Adipocyte (in vitro differentiated cells): ENCODE measurements at regions not wholly inside any gene's neighbourhood (a gene's known extent, or its start where the extent isn't known, plus 50 kb on each side); places are given as distances from the start of the nearest gene placed in this dataset.
"Not testable (repeated sequence)": the region's sequence is repeated elsewhere in the genome, so short reads cannot be mapped to it uniquely, and the experiment has no call there.

ENCODE experiments used
- DNase-seq: peaks from one replicate; pipeline ENCODE4 v3.0.0-alpha.2; 2015; ENCODE audit warnings: low read depth
- H3K27me3 ChIP-seq: replicated peaks from 2 replicates; pipeline ENCODE4 v1.7.0; 2013; ENCODE audit warnings: mild to moderate bottlenecking, low read length, moderate library complexity; ENCODE audit not compliant: control insufficient read depth, insufficient read depth
- H3K36me3 ChIP-seq: 2 replicates; pipeline ENCODE4 v1.7.0; 2013; ENCODE audit warnings: low read length, mild to moderate bottlenecking, moderate library complexity; ENCODE audit not compliant: control insufficient read depth, insufficient read depth, severe bottlenecking
- H3K4me1 ChIP-seq: 2 replicates; pipeline ENCODE4 v1.7.0; 2013; ENCODE audit warnings: mild to moderate bottlenecking, low read length, moderate library complexity; ENCODE audit not compliant: control insufficient read depth, insufficient read depth
- H3K4me3 ChIP-seq: 2 replicates; pipeline ENCODE4 v1.7.0; 2013; ENCODE audit warnings: mild to moderate bottlenecking, low read length, moderate library complexity
- H3K9ac ChIP-seq: 2 replicates; pipeline ENCODE4 v1.7.0; 2013; ENCODE audit warnings: mild to moderate bottlenecking, low read length, moderate library complexity
- H3K9me3 ChIP-seq: 2 replicates; pipeline ENCODE4 v1.7.0; 2013; ENCODE audit warnings: mild to moderate bottlenecking, low read length, moderate library complexity; ENCODE audit not compliant: control insufficient read depth

DNA sequence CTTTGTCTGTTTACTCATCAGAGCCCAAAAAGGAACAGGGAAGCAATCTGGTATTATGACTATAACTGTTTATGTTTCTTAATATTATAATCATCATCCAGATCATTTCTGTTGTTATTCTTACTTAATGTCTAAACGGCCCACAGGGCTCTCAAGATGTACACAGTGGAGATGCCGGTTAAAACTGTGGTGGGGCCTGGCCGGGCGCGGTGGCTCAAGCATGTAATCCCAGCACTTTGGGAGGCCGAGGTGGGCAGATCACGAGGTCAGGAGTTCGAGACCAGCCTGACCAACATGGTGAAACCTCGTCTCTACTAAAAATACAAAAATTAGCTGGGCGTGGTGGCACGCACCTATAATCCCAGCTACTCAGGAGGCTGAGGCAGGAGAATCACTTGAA lies 381.2 kb upstream of the CAMK1G start:
- H3K9ac ChIP-seq, H3K4me1 ChIP-seq, H3K9me3 ChIP-seq, H3K36me3 ChIP-seq, H3K4me3 ChIP-seq, DNase-seq: not testable (repeated sequence)
- peaks cover 17% of the 10 kb centered on the region for H3K27me3 ChIP-seq

DNA sequence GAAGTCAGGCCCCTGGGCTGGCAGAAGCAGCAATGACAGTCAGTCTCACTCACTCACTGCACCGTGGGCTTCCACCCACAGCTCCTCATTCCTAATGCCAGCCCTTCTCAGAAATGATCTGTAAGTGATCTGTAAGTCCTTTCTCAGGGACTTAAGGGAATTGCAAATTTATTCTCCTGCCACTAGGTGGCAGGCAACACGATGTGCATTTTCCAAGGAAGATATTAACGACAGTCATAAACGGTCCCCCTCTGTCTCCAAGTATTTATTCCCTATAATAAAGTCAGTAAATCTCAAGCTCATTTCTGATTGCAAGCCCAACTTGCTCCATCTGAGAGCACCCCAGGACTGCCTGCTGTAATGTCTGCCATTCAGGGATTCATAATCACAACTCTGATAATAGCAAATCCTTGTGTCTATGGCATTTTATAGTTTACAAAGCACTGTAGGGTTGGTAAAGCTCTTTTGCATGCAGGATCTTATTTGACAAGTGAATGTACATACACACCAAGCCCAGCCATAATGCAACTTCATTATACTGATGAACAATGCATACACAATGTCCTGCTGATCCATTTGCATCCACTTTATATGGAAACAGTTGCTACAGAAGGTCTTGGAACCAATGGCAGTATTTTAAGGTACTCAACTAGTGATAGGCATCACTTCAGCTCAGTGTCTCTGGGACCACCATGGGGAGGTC lies 380.5 kb upstream of the CAMK1G start:
- Histone ChIP-seq H3K36me3 (no peaks in the 10 kb centered on the region), H3K4me3 (no peak overlapping the region), H3K9ac (no peak overlapping the region), H3K9me3 (peaks cover 2% of the 10 kb centered on the region), H3K27me3 (peaks cover 19% of the 10 kb centered on the region), H3K4me1 (peaks cover 7% of the 10 kb centered on the region)
- peak; percentile 78 for DNase-seq

DNA sequence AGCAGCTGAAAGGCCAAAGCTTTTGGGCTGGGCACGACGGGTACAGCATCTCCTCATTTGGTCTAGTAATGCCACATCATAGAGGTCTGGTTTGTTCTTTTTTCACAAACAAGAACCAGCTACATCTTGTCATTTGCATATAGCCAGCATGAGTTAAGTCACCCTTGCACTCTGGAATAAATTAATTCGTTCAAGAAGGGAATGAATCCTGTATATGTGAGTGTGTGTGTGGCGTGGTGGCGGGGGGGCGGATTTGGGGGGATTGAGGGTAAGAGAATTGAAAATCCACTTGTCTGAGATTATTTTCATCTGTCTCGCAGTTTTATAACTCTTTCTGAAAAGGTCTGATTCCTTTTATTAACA lies 380.0 kb upstream of the CAMK1G start:
- H3K4me1 ChIP-seq, result peaks cover 10% of the 10 kb centered on the region

DNA sequence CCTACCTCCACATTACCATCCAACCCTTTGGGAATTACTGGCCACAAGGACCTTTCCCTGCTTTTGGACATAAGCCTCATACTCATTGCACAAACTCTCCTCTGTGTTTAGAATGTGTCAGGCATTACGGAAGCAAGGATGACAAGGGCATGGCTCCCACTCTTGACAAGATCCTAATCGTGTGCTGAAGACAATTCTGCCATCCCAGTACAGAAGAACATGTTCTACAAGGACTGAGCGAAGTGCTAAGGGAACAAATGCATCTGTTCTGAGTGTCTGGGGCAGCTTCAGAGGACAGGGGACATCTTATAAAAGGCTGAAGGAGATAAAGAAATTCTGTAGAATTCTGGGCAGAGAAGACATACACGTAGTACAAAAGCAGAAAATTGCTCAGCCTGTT lies 378.5 kb upstream of the CAMK1G start:
- peaks cover 10% of the 10 kb centered on the region for H3K4me1 ChIP-seq

More for the DNA sequence above, 380.0 kb upstream of the CAMK1G start:
- Histone ChIP-seq H3K36me3 (no peaks in the 10 kb centered on the region), H3K4me3 (no peak overlapping the region), H3K9me3 (no peaks in the 10 kb centered on the region), H3K9ac (no peak overlapping the region), H3K27me3 (peaks cover 23% of the 10 kb centered on the region)
- DNase-seq, result no peak

DNA sequence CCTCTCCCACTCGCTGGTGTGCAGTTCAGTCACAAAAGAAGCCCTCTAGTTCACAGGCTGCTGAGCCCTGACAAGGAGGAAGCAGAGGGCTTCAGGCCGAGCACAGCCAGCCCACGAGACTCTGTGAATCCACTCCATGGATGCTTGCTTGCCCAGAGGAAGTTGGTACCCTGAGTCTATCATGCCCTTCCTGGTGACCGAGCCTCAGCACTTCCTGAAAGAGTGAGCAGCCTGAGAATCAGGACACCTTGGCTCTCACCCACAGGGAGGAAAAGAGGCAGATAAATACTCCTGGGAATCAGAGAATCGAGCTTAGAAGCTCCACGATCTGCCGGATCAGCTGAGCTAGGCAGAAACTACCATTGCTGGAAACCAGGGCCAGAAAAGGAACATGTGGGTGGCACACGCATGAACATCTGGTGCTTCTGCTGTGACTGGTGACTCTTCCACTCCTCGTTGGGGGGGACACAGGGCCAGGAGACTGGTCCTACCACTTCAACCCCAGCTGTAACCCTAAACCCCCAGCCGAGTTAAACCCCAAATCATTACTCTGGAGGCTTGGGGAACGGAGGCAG lies 376.3 kb upstream of the CAMK1G start:
- peak overlapping the region; percentile 73 for H3K4me3 ChIP-seq
- no peak for DNase-seq
- H3K9me3 ChIP-seq, result no peaks in the 10 kb centered on the region
- peaks cover 10% of the 10 kb centered on the region for H3K4me1 ChIP-seq
- peaks cover 38% of the 10 kb centered on the region for H3K27me3 ChIP-seq
- H3K9ac ChIP-seq, result peak overlapping the region; percentile 33
- no peaks in the 10 kb centered on the region for H3K36me3 ChIP-seq

More for the DNA sequence above, 378.5 kb upstream of the CAMK1G start:
- no peaks in the 10 kb centered on the region for H3K9me3 ChIP-seq
- no peak for DNase-seq
- H3K36me3 ChIP-seq, result no peaks in the 10 kb centered on the region
- H3K9ac ChIP-seq, result no peak overlapping the region
- peaks cover 28% of the 10 kb centered on the region for H3K27me3 ChIP-seq
- H3K4me3 ChIP-seq, result no peak overlapping the region

DNA sequence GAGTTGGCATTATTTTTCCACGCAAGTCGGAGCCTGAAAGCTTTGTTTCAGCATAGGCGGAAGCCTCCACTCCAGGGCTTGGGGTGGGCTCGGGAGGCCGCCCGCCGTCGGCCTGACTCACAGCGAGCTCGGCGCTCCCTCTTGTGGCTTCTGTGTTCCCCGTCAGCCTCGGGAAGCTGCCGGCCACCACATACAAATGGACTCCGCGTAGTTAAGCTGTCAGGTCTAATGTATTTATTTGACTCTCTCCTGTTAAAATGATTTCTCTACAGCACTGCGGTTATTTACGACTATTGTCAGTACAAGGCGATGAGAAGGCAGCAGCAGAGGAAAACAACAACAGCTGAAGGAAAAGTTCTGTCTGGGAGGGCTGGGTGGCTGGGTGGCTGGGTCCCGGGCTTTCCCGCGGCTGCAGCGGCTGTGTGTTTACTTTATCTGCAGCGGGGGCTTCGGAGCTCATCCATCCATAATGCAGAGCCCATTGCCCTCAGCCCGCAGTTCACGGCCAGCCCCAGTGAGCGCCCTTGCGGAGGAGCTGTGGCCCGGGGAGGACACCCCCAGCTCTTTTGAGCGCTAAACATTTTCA lies 375.7 kb upstream of the CAMK1G start:
- Histone ChIP-seq H3K9me3 (no peaks in the 10 kb centered on the region), H3K27me3 (peaks cover 41% of the 10 kb centered on the region), H3K4me3 (peak overlapping the region; percentile 73), H3K9ac (peak overlapping the region; percentile 33), H3K4me1 (peaks cover 10% of the 10 kb centered on the region), H3K36me3 (no peaks in the 10 kb centered on the region)
- peak; percentile 89 for DNase-seq

DNA sequence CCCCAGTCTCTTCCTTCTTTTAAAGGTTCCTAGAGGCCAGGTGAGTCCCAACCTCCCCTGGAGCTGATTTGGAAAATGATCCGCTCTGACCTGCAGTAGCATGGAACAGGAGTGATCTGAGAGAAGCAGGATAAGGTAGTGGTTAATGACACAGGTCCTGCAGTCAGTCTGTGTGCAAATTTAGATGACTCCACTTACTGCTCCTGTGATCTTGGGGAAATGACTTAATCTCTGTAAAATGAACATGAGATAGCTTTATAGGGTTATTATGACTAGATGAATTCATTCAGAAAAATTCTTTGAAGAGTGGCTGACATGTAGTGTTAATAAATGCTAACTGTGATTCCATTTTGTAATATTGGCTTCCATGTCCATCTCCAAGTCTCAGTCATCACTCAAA lies 374.9 kb upstream of the CAMK1G start:
- Histone ChIP-seq H3K9me3 (no peaks in the 10 kb centered on the region), H3K36me3 (no peaks in the 10 kb centered on the region), H3K4me3 (no peak overlapping the region), H3K27me3 (peaks cover 43% of the 10 kb centered on the region), H3K4me1 (peaks cover 10% of the 10 kb centered on the region), H3K9ac (no peak overlapping the region)
- DNase-seq, result no peak

DNA sequence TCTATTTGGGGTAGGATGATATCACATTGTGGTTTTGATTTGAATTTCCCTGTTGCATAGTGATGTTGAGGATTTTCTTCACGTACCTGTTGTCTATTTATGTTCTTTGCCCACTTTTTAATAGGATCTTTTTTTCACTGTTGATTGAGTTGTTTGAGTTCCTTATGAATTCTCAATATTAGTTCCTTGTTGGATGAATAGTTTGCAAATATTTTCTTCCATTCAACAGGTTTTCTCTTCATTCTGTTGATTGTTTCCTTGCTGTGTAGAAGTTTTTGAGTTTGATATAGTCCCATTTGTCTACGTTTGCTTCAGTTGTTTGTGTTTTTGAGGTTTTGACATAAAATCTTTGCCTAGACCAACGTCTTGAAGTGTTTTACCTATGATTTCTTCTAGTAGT lies 369.5 kb upstream of the CAMK1G start:
- no peak for DNase-seq
- no peak overlapping the region for H3K9ac ChIP-seq
- no peaks in the 10 kb centered on the region for H3K9me3 ChIP-seq
- peaks cover 23% of the 10 kb centered on the region for H3K27me3 ChIP-seq
- no peak overlapping the region for H3K4me3 ChIP-seq
- H3K4me1 ChIP-seq, result no peaks in the 10 kb centered on the region
- H3K36me3 ChIP-seq, result no peaks in the 10 kb centered on the region

DNA sequence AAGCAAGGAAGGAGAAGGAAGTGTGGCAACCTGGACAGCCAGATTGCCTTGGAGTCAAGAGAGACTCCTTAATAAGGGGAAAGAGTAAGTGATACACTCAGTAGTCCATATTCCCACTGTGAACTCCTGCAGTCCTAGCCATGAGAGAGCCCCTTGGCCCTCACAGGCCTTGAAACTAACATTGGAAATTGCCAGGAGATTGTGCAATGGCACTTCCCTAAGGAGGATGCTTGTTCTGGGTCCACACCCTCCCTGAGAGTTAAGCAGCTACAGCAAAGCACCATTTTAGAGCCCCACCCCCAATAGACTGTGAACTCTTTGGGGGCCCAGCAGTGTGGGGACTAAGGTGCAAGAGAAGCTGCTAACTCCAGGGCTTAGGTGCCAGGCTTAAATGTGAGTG lies 367.7 kb upstream of the CAMK1G start:
- H3K4me1 ChIP-seq, result no peaks in the 10 kb centered on the region
- H3K9me3 ChIP-seq, result no peaks in the 10 kb centered on the region
- no peak overlapping the region for H3K4me3 ChIP-seq
- DNase-seq, result no peak
- no peaks in the 10 kb centered on the region for H3K36me3 ChIP-seq
- no peak overlapping the region for H3K9ac ChIP-seq
- H3K27me3 ChIP-seq, result peaks cover 16% of the 10 kb centered on the region

DNA sequence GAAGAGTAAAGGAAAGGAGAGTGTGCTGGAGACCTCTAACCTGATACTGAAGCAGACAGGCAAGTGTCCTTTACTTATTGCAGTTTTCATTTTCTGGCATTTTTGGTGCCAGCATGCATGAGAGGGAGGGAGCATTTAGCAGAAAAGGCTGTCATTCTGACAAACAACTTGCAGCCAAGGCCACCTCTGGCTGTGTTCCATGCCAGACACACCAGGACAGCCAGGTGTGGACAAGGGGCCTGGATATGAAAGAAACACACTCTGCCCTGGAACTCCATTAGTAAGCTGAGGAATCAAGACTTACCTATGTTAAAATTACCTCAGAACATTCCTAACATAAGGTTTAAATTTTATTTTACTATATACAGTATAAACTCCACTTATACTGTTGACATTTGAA lies 365.4 kb upstream of the CAMK1G start:
- Histone ChIP-seq H3K9me3 (no peaks in the 10 kb centered on the region), H3K9ac (no peak overlapping the region), H3K36me3 (no peaks in the 10 kb centered on the region), H3K27me3 (peaks cover 7% of the 10 kb centered on the region), H3K4me1 (no peaks in the 10 kb centered on the region), H3K4me3 (no peak overlapping the region)
- no peak for DNase-seq

DNA sequence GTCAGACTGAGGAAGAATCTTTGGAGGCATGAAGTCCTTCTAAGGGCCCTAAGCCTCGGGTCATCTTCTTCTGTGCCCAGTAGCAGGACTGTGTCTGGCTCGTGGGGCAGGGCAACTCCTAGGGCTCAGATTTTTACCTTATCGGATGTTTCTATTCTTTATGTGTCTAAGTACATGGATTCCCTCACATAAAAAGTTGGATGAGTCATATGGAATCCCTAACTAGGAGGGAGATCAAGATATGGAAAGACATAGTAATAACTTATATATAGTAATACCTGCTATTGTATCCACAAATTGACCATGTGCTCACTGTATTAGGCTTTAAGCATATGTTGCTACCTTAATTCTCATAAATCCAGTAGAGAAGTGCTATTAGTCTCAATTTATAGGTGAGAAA lies 364.5 kb upstream of the CAMK1G start:
- no peak overlapping the region for H3K9ac ChIP-seq
- DNase-seq, result no peak

More for the DNA sequence above, 364.5 kb upstream of the CAMK1G start:
- Histone ChIP-seq H3K4me1 (no peaks in the 10 kb centered on the region), H3K4me3 (no peak overlapping the region), H3K27me3 (peaks cover 7% of the 10 kb centered on the region), H3K9me3 (no peaks in the 10 kb centered on the region), H3K36me3 (no peaks in the 10 kb centered on the region)
